Subcutaneous abdominal adipose tissue (tissue), 5 donors: ENCODE measurements at regions not wholly inside any gene's neighbourhood (a gene's known extent, or its start where the extent isn't known, plus 50 kb on each side); places are given as distances from the start of the nearest gene placed in this dataset.

Experiments used
- H3K27ac ChIP-seq: one replicate; pipeline ENCODE4 v1.7.0; 2013; ENCODE audit warnings: low read depth, mild to moderate bottlenecking, inconsistent platforms, low read length, moderate library complexity
- H3K27me3 ChIP-seq, 5 donors: one replicate each; pipeline ENCODE4 v1.7.0; 2013; ENCODE audit warnings: low read length in 5 of 5, inconsistent platforms in 1 of 5; ENCODE audit not compliant: control insufficient read depth in 5 of 5, insufficient read depth in 4 of 5
- H3K36me3 ChIP-seq, 5 donors: one replicate each; pipeline ENCODE4 v1.7.0; 2013; ENCODE audit warnings: low read length in 5 of 5; ENCODE audit not compliant: control insufficient read depth in 5 of 5, insufficient read depth in 5 of 5
- H3K4me1 ChIP-seq, 5 donors: one replicate each; pipeline ENCODE4 v1.7.0; 2013; ENCODE audit warnings: low read length in 5 of 5, mild to moderate bottlenecking in 3 of 5, moderate library complexity in 1 of 5; ENCODE audit not compliant: control insufficient read depth in 5 of 5, insufficient read depth in 5 of 5
- H3K4me3 ChIP-seq, 5 donors: one replicate each; pipeline ENCODE4 v1.7.0; 2013; ENCODE audit warnings: low read length in 5 of 5, low read depth in 1 of 5
- H3K9ac ChIP-seq, 5 donors: one replicate each; pipeline ENCODE4 v1.7.0; 2013; ENCODE audit warnings: low read length in 5 of 5, mild to moderate bottlenecking in 4 of 5, moderate library complexity in 3 of 5
- H3K9me3 ChIP-seq, 5 donors: one replicate each; pipeline ENCODE4 v1.7.0; 2013; ENCODE audit warnings: low read length in 5 of 5; ENCODE audit not compliant: control insufficient read depth in 5 of 5
- donor health status: healthy.
- donor health status: healthy.
- donor health status: healthy.
- donor health status: healthy.
- donor health status: healthy.

DNA sequence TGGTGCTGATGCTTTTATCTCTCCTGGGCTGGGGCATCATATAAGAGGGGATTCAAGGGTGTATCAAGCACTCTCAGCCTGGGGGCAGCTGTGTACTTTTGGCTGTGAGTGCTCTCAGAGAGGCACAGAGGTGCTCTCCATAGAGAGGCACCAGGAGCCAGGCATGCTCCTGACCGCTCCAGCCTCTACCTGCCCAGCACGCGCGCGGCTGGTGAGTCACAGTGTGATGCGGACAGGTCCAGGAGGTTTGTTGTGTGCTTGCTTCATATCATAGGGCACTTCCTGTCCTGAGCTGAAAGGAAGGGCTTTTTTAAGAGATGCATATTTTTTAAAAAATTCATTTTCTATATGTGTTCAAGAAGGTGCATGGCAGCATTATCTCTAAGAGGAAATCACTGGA, 93.6 kb upstream of the BCAR3 start:
- Histone ChIP-seq H3K4me1 (peaks cover 0 to 4% (median 2%) of the 10 kb centered on the region in 5 donors), H3K36me3 (no peaks in the 10 kb centered on the region), H3K4me3 (no peak overlapping the region), H3K9me3 (no peaks in the 10 kb centered on the region), H3K9ac (no peak overlapping the region), H3K27ac (no peak overlapping the region), H3K27me3 (no peaks in the 10 kb centered on the region)

DNA sequence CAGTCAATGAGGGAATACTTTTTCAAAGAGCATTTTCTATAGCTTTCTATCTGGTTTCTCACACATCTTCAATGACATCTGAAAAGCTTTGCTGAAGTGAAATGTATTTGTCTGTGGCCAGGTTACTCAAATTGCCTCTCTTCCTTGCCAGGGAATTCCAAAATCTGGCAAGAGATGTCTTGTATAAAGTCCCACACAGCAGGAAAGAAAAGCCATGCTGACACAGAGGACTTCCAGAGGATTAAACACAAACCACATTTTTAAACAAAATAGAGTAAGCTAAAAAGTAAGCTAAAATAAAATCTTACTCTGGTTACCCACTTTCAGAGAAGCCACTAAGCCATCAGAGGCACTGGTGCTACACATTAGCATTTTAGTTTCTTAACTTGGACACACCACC, 93.1 kb upstream of the BCAR3 start:
- Histone ChIP-seq H3K4me1 (peaks cover 0 to 7% (median 6%) of the 10 kb centered on the region in 5 donors), H3K27me3 (no peaks in the 10 kb centered on the region), H3K36me3 (no peaks in the 10 kb centered on the region), H3K9ac (no peak overlapping the region), H3K4me3 (no peak overlapping the region), H3K27ac (no peak overlapping the region), H3K9me3 (no peaks in the 10 kb centered on the region)

DNA sequence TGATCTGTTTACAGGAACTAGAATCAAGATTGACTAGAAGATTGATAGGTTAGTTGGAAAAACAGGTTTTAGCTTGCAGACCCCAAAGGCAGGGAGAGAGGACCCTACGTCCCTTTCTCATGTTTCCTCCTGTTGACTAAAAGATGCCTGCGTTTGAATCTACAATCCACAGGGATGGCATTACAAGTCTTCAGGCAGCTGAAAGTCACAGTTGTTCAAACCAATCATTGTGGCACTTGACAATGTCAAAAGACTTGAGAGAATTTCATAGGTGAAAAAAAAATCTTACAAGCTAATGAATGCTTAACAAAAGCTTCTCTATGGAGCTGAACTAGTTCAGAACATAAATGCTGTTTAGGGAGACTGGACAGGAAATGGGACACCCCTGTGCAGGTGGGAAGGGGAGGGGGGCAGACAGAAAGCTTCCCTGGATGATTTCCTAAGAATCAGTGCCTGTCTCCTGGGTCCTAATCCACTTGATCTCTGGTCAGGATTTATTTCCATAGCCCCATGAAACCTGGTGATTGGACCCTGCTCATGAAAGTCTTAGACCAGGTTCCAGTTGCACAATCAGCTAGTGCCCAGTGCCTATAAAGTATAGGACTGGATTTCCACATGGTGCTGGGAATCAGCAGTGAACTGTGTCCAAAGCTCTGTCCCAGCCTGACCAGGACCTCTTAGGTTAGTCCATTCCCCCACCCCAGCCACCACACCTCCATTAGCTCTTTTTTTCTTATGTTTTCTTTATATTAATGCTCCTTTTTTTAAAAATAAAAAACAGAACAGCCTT, 91.6 kb upstream of the BCAR3 start:
- H3K4me3 ChIP-seq = no peak overlapping the region
- no peaks in the 10 kb centered on the region for H3K36me3 ChIP-seq
- H3K27ac ChIP-seq = no peak overlapping the region
- no peaks in the 10 kb centered on the region for H3K27me3 ChIP-seq
- peaks cover 0 to 22% (median 21%) of the 10 kb centered on the region in 5 donors for H3K4me1 ChIP-seq
- H3K9me3 ChIP-seq = no peaks in the 10 kb centered on the region
- H3K9ac ChIP-seq = no peak overlapping the region

DNA sequence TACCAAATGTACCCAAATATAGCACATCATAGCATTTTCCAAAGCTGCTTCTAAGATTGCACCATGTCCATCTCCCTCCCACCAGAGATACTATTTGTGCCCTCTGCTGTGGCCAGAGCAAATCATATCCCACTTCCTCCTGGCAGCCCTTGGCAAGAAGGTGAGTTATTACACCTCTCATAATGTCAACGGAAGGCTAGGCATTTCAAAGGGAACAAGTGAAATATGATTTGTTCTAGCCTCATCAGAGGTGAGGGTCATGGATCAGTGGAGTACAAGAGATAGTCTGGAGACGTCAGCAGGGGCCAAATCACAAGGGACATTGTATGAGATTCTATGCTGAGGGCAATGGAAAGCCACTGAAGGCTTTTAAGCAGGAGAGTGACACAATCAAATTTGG, 90.2 kb upstream of the BCAR3 start:
- Histone ChIP-seq H3K9me3 (no peaks in the 10 kb centered on the region), H3K27me3 (no peaks in the 10 kb centered on the region), H3K27ac (no peak overlapping the region), H3K4me3 (no peak overlapping the region), H3K9ac (no peak overlapping the region), H3K36me3 (no peaks in the 10 kb centered on the region), H3K4me1 (peaks cover 0 to 29% (median 27%) of the 10 kb centered on the region in 5 donors)

DNA sequence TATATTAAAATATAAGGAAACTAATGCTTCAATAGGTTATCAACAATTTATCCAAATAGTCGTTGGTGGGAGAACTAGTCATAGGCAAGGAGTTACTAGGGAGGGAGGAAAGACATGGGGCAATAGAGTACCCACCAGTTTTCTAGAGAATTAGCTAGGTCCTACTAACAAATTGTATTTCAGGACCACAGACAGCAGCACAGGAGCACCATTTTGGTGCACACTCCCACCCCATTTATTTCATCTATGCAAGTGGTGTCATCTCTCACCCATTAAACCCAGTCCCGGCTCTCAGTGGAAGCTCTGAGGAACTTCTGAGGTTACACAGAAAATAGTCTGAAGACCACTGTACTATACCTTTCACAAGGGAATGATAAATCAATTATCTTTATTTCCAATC, 89.0 kb upstream of the BCAR3 start:
- no peaks in the 10 kb centered on the region for H3K36me3 ChIP-seq
- peaks cover 0 to 34% (median 28%) of the 10 kb centered on the region in 5 donors for H3K4me1 ChIP-seq
- no peak overlapping the region for H3K4me3 ChIP-seq
- H3K27ac ChIP-seq = no peak overlapping the region
- H3K9me3 ChIP-seq = no peaks in the 10 kb centered on the region
- no peaks in the 10 kb centered on the region for H3K27me3 ChIP-seq
- no peak overlapping the region for H3K9ac ChIP-seq

DNA sequence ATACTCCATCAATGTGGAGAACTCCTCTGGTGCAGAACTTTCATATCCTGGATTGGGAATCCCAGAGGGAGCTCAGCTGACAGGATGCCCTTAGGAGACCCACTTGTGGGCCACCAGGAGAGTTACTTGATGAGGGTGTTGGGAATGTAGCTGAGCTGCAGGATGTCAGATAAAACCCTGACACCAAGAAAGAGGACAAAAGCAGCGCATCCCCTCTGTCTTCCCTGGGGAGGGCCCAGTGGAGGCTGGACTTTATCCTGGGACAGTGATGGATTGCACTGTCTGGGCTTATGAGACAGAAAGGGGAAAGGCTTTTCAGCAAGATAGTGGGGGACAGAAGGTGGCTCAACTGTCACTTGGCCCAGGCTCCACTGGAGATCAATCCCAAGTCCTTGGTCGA, 88.1 kb upstream of the BCAR3 start:
- H3K9me3 ChIP-seq = no peaks in the 10 kb centered on the region
- H3K27me3 ChIP-seq = no peaks in the 10 kb centered on the region
- no peaks in the 10 kb centered on the region for H3K36me3 ChIP-seq
- H3K4me1 ChIP-seq = peaks cover 0 to 34% (median 28%) of the 10 kb centered on the region in 5 donors
- no peak overlapping the region for H3K4me3 ChIP-seq
- peak overlapping the region; percentile 55 for H3K27ac ChIP-seq
- H3K9ac ChIP-seq = no peak overlapping the region

DNA sequence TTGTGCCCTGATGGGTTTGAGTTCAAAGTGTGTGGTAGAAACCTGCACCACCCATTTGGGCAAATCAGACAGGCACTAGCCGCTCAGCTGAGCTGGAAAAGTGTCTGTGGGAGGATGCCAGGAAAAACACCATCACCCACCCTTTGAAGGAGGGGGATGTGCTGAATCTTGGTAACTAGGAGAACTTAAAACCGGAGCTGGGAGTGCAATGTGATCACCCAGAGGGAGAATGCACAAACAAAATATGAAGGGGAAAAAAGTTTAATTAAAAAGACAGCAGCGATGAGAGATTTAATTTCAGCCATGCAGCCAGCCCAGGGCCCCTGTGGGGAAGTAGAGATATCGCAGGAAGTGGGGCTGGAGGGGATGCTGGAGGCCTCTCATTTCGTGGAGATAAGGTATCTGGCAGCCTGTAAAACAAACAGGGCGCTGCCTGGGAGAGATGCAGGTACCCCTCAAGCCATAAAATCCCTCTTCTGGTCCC, 86.8 kb upstream of the BCAR3 start:
- no peak overlapping the region for H3K4me3 ChIP-seq
- peaks cover 0 to 34% (median 28%) of the 10 kb centered on the region in 5 donors for H3K4me1 ChIP-seq
- H3K9ac ChIP-seq = peak overlapping the region in 2 of 5 donors; percentile 49 to 60
- H3K27me3 ChIP-seq = no peaks in the 10 kb centered on the region
- no peaks in the 10 kb centered on the region for H3K9me3 ChIP-seq
- H3K27ac ChIP-seq = peak overlapping the region; percentile 82
- H3K36me3 ChIP-seq = no peaks in the 10 kb centered on the region

DNA sequence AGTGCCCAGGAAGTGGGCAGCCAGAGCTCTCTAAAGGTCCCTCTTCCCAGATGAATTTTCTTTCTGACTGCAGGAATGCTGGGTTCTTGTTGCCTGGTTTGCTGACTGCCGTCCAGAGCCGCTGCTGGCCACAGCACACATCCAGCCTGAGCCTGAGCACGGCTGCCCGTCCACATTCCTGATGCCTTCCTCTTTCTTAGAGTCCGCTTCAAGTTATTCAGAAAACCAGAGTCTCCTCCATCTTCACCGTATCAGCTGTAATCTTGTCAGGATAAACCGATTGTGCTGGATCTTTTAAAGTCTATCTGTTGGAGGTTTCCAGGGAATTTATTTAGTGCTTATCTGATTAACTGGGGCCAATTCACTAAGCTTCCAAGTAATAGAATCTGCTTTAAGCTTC, 84.8 kb upstream of the BCAR3 start:
- H3K27me3 ChIP-seq = no peaks in the 10 kb centered on the region
- peaks cover 0 to 34% (median 28%) of the 10 kb centered on the region in 5 donors for H3K4me1 ChIP-seq
- H3K36me3 ChIP-seq = no peaks in the 10 kb centered on the region
- no peak overlapping the region for H3K9ac ChIP-seq
- H3K4me3 ChIP-seq = no peak overlapping the region
- H3K27ac ChIP-seq = no peak overlapping the region
- no peaks in the 10 kb centered on the region for H3K9me3 ChIP-seq

DNA sequence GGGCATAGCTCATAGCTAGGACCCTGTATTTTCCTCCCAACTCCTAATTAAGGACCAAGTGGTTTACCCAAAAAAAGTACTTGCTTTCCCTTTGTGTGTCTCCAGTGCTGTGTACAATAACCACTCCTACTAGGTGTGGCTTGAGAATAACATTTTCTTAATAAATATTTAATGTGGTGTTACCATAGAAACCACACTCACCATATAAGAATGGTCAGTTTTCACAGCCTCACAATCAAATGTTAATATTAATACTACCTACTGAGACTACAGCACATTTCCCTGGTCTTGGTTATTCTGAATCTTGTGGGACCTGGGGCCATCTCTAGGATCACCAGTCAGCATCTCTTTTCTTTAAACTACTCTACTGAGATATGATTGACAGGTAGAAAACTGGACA, 83.5 kb upstream of the BCAR3 start:
- Histone ChIP-seq H3K9me3 (no peaks in the 10 kb centered on the region), H3K27ac (no peak overlapping the region), H3K27me3 (no peaks in the 10 kb centered on the region), H3K9ac (no peak overlapping the region), H3K36me3 (no peaks in the 10 kb centered on the region), H3K4me1 (peaks cover 0 to 32% (median 25%) of the 10 kb centered on the region in 5 donors), H3K4me3 (no peak overlapping the region)

DNA sequence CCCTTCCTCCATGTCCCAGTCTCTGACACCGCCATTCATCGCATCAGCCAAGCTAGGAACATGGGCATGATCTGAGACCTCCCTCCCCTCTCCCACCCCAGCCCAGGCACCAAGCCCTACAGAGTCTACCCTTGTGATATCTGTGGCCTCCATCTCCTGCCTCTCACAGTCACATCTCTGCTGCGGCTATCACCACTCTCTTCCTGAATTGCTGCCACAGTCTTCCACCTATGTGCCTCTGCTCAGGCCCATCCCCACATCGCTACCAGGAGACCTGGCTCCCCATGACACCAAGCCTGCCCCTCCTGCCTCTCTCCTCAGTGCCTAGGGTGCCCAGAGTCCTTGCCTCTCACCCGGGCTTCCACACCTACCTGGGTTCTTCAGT, 82.7 kb upstream of the BCAR3 start:
- Histone ChIP-seq H3K9ac (no peak overlapping the region), H3K36me3 (no peaks in the 10 kb centered on the region)

More for the DNA sequence above, 82.7 kb upstream of the BCAR3 start:
- Histone ChIP-seq H3K27ac (no peak overlapping the region), H3K4me1 (peaks cover 2 to 32% (median 25%) of the 10 kb centered on the region in 5 donors), H3K27me3 (no peaks in the 10 kb centered on the region), H3K4me3 (no peak overlapping the region), H3K9me3 (no peaks in the 10 kb centered on the region)
